IMR-90 (cell line): ENCODE measurements at regions not wholly inside any gene's neighbourhood (a gene's known extent, or its start where the extent isn't known, plus 50 kb on each side); places are given as distances from the start of the nearest gene placed in this dataset.

ENCODE experiments used
- ATAC-seq: fragments of 200-7000 bp; cut with Tn5 transposase; 2 replicates; pipeline ENCODE4 v1.9.1; 2020; ENCODE audit warnings: low read depth, mild to moderate bottlenecking, moderate library complexity
- BruUV-seq: library from RNA; stranded (reverse); fragments of 400-500 nt; replicated peaks from 2 replicates; lab custom pipeline; 2021; lab: Mats Ljungman, UMichigan
- CTCF ChIA-PET: fragments of 300-600 bp; formaldehyde crosslinking; extraction: SDS; loops from one replicate; lab custom pipeline; 2021; ENCODE audit warnings: antibody characterized with exemption; lab: Yijun Ruan, JAX
- POLR2A ChIA-PET: fragments of 300-600 bp; sonication (Branson Sonifier 250); formaldehyde crosslinking; loops from one replicate; lab custom pipeline; 2022; ENCODE audit warnings: antibody characterized with exemption; ENCODE audit not compliant: unreplicated experiment; lab: Charles Lee
- DNase-seq: peaks from one replicate; pipeline ENCODE4 v3.0.0; 2013
- H2AFZ ChIP-seq: replicated peaks from 2 replicates; pipeline ENCODE3; 2013; ENCODE audit warnings: low read length, mild to moderate bottlenecking; ENCODE audit not compliant: poor library complexity
- H2AK5ac ChIP-seq: 2 replicates; pipeline ENCODE4 v1.6.1; 2013; ENCODE audit warnings: low read depth, low read length, inconsistent platforms
- H2AK9ac ChIP-seq: replicated peaks from 2 replicates; pipeline ENCODE3; 2013; ENCODE audit warnings: mild to moderate bottlenecking, low read depth, low read length, moderate library complexity; ENCODE audit not compliant: poor library complexity
- H2BK120ac ChIP-seq: 2 replicates; pipeline ENCODE4 v1.6.1; 2013; ENCODE audit warnings: low read depth, low read length, inconsistent platforms
- H2BK15ac ChIP-seq: 3 replicates; pipeline ENCODE4 v1.6.1; 2013; ENCODE audit warnings: low read depth, low read length, inconsistent platforms
- H2BK20ac ChIP-seq: 2 replicates; pipeline ENCODE4 v1.6.1; 2013; ENCODE audit warnings: low read depth, mild to moderate bottlenecking, inconsistent platforms, low read length, moderate library complexity
- H2BK5ac ChIP-seq: 2 replicates; pipeline ENCODE4 v1.6.1; 2013; ENCODE audit warnings: mild to moderate bottlenecking, low read depth, low read length, inconsistent platforms; ENCODE audit not compliant: poor library complexity, severe bottlenecking
- H3K14ac ChIP-seq: replicated peaks from 2 replicates; pipeline ENCODE4 v1.6.1; 2013; ENCODE audit warnings: low read depth, low read length, inconsistent platforms
- H3K18ac ChIP-seq: 2 replicates; pipeline ENCODE4 v1.6.1; 2013; ENCODE audit warnings: low read depth, low read length, control low read depth
- H3K23ac ChIP-seq: 2 replicates; pipeline ENCODE4 v1.6.1; 2013; ENCODE audit warnings: low read depth, low read length, inconsistent platforms
- H3K27ac ChIP-seq: 2 replicates; pipeline ENCODE4 v1.5.1; 2013; ENCODE audit warnings: mild to moderate bottlenecking, control low read depth, low read length; ENCODE audit not compliant: insufficient read depth
- H3K27me3 ChIP-seq: 2 replicates; pipeline ENCODE4 v1.6.1; 2013; ENCODE audit warnings: low read length; ENCODE audit not compliant: control insufficient read depth, insufficient read depth
- H3K36me3 ChIP-seq: 2 replicates; pipeline ENCODE4 v1.6.1; 2013; ENCODE audit warnings: low read length, mixed read lengths; ENCODE audit not compliant: control insufficient read depth, insufficient read depth
- H3K4ac ChIP-seq: 2 replicates; pipeline ENCODE4 v1.6.1; 2013; ENCODE audit warnings: low read depth, low read length, inconsistent platforms
- H3K4me1 ChIP-seq: 2 replicates; pipeline ENCODE4 v1.6.1; 2013; ENCODE audit warnings: low read length, mixed read lengths; ENCODE audit not compliant: control insufficient read depth, insufficient read depth
- H3K4me2 ChIP-seq: 2 replicates; pipeline ENCODE4 v1.6.1; 2013; ENCODE audit warnings: low read depth, mild to moderate bottlenecking, control low read depth, low read length, moderate library complexity
- H3K4me3 ChIP-seq: 2 replicates; pipeline ENCODE4 v1.5.1; 2013; ENCODE audit warnings: low read depth, mild to moderate bottlenecking, control low read depth, low read length, moderate library complexity; ENCODE audit not compliant: insufficient read depth
- H3K56ac ChIP-seq: 2 replicates; pipeline ENCODE4 v1.6.1; 2013; ENCODE audit warnings: low read length, inconsistent platforms; ENCODE audit not compliant: insufficient read depth; ENCODE audit errors: extremely low read depth
- H3K79me1 ChIP-seq, 2 experiments: 2 replicates each; pipeline ENCODE4 v1.6.1; 2013; ENCODE audit warnings: low read length in 2 of 2, inconsistent platforms in 1 of 2, low read depth in 1 of 2
- H3K9ac ChIP-seq: 2 replicates; pipeline ENCODE4 v1.6.1; 2013; ENCODE audit warnings: low read depth, low read length, control low read depth
- H3K9me1 ChIP-seq: 2 replicates; pipeline ENCODE4 v1.6.1; 2013; ENCODE audit warnings: low read length, inconsistent platforms; ENCODE audit not compliant: insufficient read depth
- H3K9me3 ChIP-seq: 2 replicates; pipeline ENCODE4 v1.6.1; 2013; ENCODE audit warnings: low read length; ENCODE audit not compliant: control insufficient read depth, insufficient read depth
- H4K20me1 ChIP-seq: 2 replicates; pipeline ENCODE4 v1.6.1; 2013; ENCODE audit warnings: low read length, inconsistent platforms; ENCODE audit not compliant: insufficient read depth
- H4K5ac ChIP-seq: 2 replicates; pipeline ENCODE4 v1.6.1; 2013; ENCODE audit warnings: mild to moderate bottlenecking, low read depth, low read length, control low read depth
- H4K8ac ChIP-seq, 2 experiments: 2 replicates each; pipeline ENCODE4 v1.6.1; 2013; ENCODE audit warnings: low read depth in 2 of 2, low read length in 2 of 2, control low read depth in 1 of 2, inconsistent platforms in 1 of 2
- H4K91ac ChIP-seq: 2 replicates; pipeline ENCODE4 v1.6.1; 2013; ENCODE audit warnings: low read depth, low read length, inconsistent platforms; ENCODE audit not compliant: insufficient read depth
- BHLHE40 ChIP-seq: fragments of 150-350 bp; IDR thresholded peaks from 2 replicates; pipeline ENCODE4 v1.6.1; 2016; ENCODE audit warnings: mild to moderate bottlenecking, low read depth, low read length
- CEBPB ChIP-seq: IDR thresholded peaks from 2 replicates; pipeline ENCODE4 v1.6.1; 2012; ENCODE audit warnings: low read depth, low read length, improper control_type of control experiment
- CHD1 ChIP-seq: IDR thresholded peaks from 2 replicates; pipeline ENCODE4 v1.6.1; 2012; ENCODE audit warnings: low read depth, low read length, improper control_type of control experiment
- ELK1 ChIP-seq: fragments of 150-350 bp; IDR thresholded peaks from 2 replicates; pipeline ENCODE4 v1.6.1; 2016; ENCODE audit warnings: low read depth, mild to moderate bottlenecking, low read length, moderate library complexity, borderline replicate concordance
- FOS ChIP-seq: fragments of 150-350 bp; IDR thresholded peaks from 2 replicates; pipeline ENCODE4 v1.6.1; 2016; ENCODE audit warnings: low read depth, low read length
- MAFK ChIP-seq: IDR thresholded peaks from 2 replicates; pipeline ENCODE4 v1.6.1; 2012; ENCODE audit warnings: low read depth, low read length, improper control_type of control experiment
- MAZ ChIP-seq: IDR thresholded peaks from 2 replicates; pipeline ENCODE4 v1.6.1; 2012; ENCODE audit warnings: low read depth, mild to moderate bottlenecking, low read length, improper control_type of control experiment, moderate library complexity, borderline replicate concordance
- MXI1 ChIP-seq: IDR thresholded peaks from 2 replicates; pipeline ENCODE4 v1.6.1; 2012; ENCODE audit warnings: low read depth, mild to moderate bottlenecking, low read length, moderate library complexity, borderline replicate concordance
- NFE2L2 ChIP-seq: fragments of 150-350 bp; IDR thresholded peaks from 2 replicates; pipeline ENCODE4 v1.6.1; 2016; ENCODE audit warnings: low read depth, mild to moderate bottlenecking, low read length
- POLR2A ChIP-seq: IDR thresholded peaks from 2 replicates; pipeline ENCODE4 v1.6.1; 2012; ENCODE audit warnings: mild to moderate bottlenecking, low read depth, low read length
- RAD21 ChIP-seq: IDR thresholded peaks from 2 replicates; pipeline ENCODE4 v1.6.1; 2012; ENCODE audit warnings: low read length, improper control_type of control experiment
- RCOR1 ChIP-seq: IDR thresholded peaks from 2 replicates; pipeline ENCODE4 v1.6.1; 2012; ENCODE audit warnings: mild to moderate bottlenecking, low read length, improper control_type of control experiment; ENCODE audit not compliant: insufficient replicate concordance
- RFX5 ChIP-seq: IDR thresholded peaks from 2 replicates; pipeline ENCODE4 v1.8.0; 2012; ENCODE audit warnings: low read depth, mild to moderate bottlenecking, low read length, moderate library complexity
- SMC3 ChIP-seq: fragments of 150-350 bp; IDR thresholded peaks from 2 replicates; pipeline ENCODE4 v1.6.1; 2016; ENCODE audit warnings: low read depth, mild to moderate bottlenecking, antibody characterized with exemption, low read length, moderate library complexity
- USF2 ChIP-seq: fragments of 150-350 bp; IDR thresholded peaks from 2 replicates; pipeline ENCODE4 v1.6.1; 2017; ENCODE audit warnings: mild to moderate bottlenecking, antibody characterized with exemption, low read length, low read depth
- WGBS, 2 experiments: methylation state at CpG; one replicate each; pipeline versions ENCODE4 v1.1.5 to v1.1.7; 2013; ENCODE audit warnings: missing lambda C conversion rate in 2 of 2; ENCODE audit not compliant: insufficient read length in 1 of 2; ENCODE audit errors: extremely low coverage in 2 of 2; 5-methylcytosine and 5-hydroxymethylcytosine counted together
- dilution Hi-C: fragments of 300-500 bp; cut with HindIII; formaldehyde crosslinking; loops from one replicate; pipeline ENCODE4 v1.14.3; 2018; ENCODE audit warnings: low sequenced_read_pairs; ENCODE audit not compliant: unreplicated experiment
- in situ Hi-C: fragments of 300-500 bp; cut with MboI; formaldehyde crosslinking; loops from 3 replicates; pipeline ENCODE4 v1.14.3; 2019; ENCODE audit warnings: low sequenced_read_pairs, inconsistent platforms, mixed read lengths
- intact Hi-C: fragments of 100-400 bp; cut with micrococcal nuclease; formaldehyde crosslinking; loops from 2 replicates; pipeline ENCODE4 v1.10.0; 2022
- TF ChIP-seq, protein P1 (sequence below): conservative IDR thresholded peaks from 2 replicates; pipeline ENCODE4 v1.5.1; 2012; ENCODE audit warnings: mild to moderate bottlenecking, low read depth, low read length, improper control_type of control experiment

- no TSS peak for BruUV-seq
- Histone ChIP-seq H3K27ac (no peak overlapping the region), H4K8ac (no peak overlapping the region), H2BK15ac (no peak overlapping the region), H3K4me2 (no peak overlapping the region), H3K4me3 (no peak overlapping the region), H2BK120ac (no peak overlapping the region), H3K36me3 (no peaks in the 10 kb centered on the region), H4K5ac (no peak overlapping the region), H2AK9ac (no peak overlapping the region), H2AK5ac (no peak overlapping the region), H3K18ac (no peak overlapping the region), H3K9me3 (no peaks in the 10 kb centered on the region), H3K14ac (no peak overlapping the region), H3K27me3 (no peaks in the 10 kb centered on the region), H2BK20ac (no peak overlapping the region), H2AFZ (no peak overlapping the region), H3K9me1 (no peaks in the 10 kb centered on the region), H4K20me1 (no peaks in the 10 kb centered on the region), H3K79me1 (no peaks in the 10 kb centered on the region), H3K23ac (no peak overlapping the region), H3K4ac (no peak overlapping the region), H3K56ac (no peak overlapping the region), H4K91ac (no peak overlapping the region), H3K4me1 (no peaks in the 10 kb centered on the region), H2BK5ac (no peak overlapping the region), H3K9ac (no peak overlapping the region)
- DNase-seq (no peak), ATAC-seq (no peak)
- ChIA-PET POLR2A (no interaction called here), CTCF (no interaction called here)
- dilution Hi-C loops: no loop called here
- no CpG with 5 or more reads among the region's 1 CpG for WGBS, 2 experiments
- in situ Hi-C loops: no loop called here
- TF ChIP-seq NFE2L2: no peak
- TF ChIP-seq MAZ: no peak
- TF ChIP-seq RFX5: no peak
- no peak for TF ChIP-seq RCOR1
- no peak for TF ChIP-seq RAD21
- TF ChIP-seq, protein P1, sequence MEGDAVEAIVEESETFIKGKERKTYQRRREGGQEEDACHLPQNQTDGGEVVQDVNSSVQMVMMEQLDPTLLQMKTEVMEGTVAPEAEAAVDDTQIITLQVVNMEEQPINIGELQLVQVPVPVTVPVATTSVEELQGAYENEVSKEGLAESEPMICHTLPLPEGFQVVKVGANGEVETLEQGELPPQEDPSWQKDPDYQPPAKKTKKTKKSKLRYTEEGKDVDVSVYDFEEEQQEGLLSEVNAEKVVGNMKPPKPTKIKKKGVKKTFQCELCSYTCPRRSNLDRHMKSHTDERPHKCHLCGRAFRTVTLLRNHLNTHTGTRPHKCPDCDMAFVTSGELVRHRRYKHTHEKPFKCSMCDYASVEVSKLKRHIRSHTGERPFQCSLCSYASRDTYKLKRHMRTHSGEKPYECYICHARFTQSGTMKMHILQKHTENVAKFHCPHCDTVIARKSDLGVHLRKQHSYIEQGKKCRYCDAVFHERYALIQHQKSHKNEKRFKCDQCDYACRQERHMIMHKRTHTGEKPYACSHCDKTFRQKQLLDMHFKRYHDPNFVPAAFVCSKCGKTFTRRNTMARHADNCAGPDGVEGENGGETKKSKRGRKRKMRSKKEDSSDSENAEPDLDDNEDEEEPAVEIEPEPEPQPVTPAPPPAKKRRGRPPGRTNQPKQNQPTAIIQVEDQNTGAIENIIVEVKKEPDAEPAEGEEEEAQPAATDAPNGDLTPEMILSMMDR: no peak
- no peak for TF ChIP-seq USF2
- TF ChIP-seq MXI1: no peak
- no peak for TF ChIP-seq CHD1
- TF ChIP-seq MAFK: no peak
- TF ChIP-seq ELK1: no peak
- TF ChIP-seq SMC3: no peak
- TF ChIP-seq CEBPB: no peak
- TF ChIP-seq FOS: no peak
- no peak for TF ChIP-seq POLR2A
- TF ChIP-seq BHLHE40: no peak
- intact Hi-C loops: no loop called here
Measured at GRCh38 chr9:90124961-90125360, 517.7 kb downstream of the DIRAS2 start.
